Neural progenitor cell (in vitro differentiated cells): ENCODE measurements at regions not wholly inside any gene's neighbourhood (a gene's known extent, or its start where the extent isn't known, plus 50 kb on each side); places are given as distances from the start of the nearest gene placed in this dataset.

Experiments
- CTCF ChIP-seq: fragments of 200-600 bp; sonication (generic); IDR thresholded peaks from 2 replicates; pipeline ENCODE4 v1.5.1; 2017; ENCODE audit warnings: antibody characterized with exemption, mild to moderate bottlenecking
- EZH2 ChIP-seq: fragments of 200-600 bp; sonication (generic); IDR thresholded peaks from 2 replicates; pipeline ENCODE4 v1.6.1; 2017; ENCODE audit warnings: antibody characterized with exemption, mild to moderate bottlenecking, moderate library complexity
- EZH2phosphoT487 ChIP-seq: fragments of 200-600 bp; sonication (generic); IDR thresholded peaks from 2 replicates; pipeline ENCODE4 v1.6.1; 2017; ENCODE audit warnings: antibody characterized with exemption

DNA sequence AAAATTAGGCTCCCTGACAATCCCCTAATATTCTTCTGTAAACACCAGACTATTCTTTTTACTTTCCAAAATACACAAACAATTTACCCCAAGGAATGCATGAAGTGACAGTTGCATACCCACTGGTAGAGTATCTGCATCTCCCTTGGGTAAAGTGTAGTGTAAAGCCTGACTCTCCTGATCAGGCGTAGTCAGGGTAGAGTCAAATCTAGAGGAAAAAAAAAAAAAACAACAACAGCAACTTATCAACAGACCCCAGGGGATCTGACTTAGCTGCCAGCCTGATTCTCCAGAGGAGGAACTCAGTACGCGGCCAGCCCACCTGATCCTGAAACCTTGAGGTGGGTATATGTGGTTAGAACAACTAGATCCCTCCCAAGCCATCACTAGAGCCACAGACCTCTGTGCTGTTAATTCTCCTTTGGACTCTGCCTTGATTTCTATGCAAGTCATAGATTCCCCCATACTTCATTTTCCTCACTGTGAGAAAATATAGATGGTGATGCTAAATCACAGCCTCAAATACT, 61.0 kb downstream of the ZNF608 start:
- TF ChIP-seq EZH2phosphoT487 (no peak), CTCF (no peak), EZH2 (no peak)
